GM19452 (cell line): ENCODE measurements at regions not wholly inside any gene's neighbourhood (a gene's known extent, or its start where the extent isn't known, plus 50 kb on each side); places are given as distances from the start of the nearest gene placed in this dataset.
"Not testable (repeated sequence)": the region's sequence is repeated elsewhere in the genome, so short reads cannot be mapped to it uniquely, and the experiment has no call there.

ENCODE experiments used
- ATAC-seq: cut with Tn5 transposase; IDR thresholded peaks from one replicate; pipeline ENCODE4 v1.9.1; 2021; ENCODE audit not compliant: unreplicated experiment

DNA sequence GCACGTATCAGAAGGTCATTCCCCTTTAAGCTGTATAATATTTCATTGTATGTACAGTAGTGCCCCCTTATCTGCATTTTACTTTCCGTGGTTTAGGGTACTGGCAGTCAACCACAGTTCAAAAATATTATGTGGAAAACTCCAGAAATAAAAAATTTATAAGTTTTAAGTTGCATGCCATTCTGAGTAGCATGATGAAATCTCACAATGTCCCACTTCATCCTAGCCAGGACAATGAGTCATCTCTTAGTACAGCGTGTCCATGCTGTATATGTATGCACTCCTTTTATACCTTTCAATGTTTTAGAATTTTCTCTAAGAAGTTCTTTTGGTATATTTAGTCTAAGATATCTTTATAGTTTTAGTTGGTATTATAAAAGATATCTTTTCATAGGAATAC, 115.0 kb upstream of the HAND1 start:
- no peak for ATAC-seq

DNA sequence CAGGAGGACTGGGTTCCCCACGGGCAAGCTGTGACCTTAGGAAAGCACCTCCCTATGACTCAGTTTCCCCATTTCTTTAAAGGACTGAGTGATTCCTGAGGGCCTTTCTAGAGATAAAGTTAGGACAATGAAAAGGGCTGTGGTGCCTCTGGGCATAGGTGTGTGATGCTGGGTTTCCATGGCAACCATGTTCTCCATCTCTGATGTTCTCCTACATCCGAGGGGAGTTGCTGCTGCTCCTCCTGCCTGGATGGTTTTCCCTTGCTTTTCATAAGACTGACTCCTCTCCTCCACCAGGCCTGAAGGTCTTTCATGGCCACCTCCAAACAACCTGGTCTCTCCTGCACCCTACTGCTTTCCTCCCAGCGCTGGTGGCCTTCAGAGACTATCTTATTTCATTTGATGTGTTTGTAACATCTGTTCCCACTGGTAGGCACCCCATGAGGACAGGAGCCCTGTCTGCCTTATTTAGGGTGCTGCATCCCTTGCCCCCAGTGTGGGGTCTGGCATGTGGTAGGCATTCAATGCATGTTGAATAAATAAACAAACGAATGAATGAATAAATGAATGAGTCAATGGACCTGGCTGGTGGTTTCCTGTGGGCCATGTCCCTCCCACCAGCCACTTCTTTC, 112.2 kb upstream of the HAND1 start:
- ATAC-seq = no peak

DNA sequence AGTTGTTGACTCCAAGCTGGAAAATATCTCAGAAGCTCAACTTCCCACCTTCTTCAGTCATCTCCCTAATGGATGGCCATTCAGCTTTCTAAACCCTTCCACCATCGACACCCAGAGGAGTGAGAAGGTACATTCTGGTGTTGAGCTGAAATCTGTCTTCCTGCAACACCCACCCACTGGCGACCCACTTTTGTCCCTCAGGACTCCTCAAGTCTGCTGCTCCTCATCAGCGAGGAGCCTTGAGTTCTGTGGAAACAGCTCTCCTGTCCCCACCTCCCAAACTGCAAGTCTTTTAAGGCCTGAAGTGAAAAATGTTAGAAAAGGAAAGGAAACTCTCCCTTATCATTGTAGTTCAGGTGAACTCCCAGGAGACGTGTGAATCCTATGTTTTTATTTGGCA, 111.5 kb upstream of the HAND1 start:
- ATAC-seq = no peak

DNA sequence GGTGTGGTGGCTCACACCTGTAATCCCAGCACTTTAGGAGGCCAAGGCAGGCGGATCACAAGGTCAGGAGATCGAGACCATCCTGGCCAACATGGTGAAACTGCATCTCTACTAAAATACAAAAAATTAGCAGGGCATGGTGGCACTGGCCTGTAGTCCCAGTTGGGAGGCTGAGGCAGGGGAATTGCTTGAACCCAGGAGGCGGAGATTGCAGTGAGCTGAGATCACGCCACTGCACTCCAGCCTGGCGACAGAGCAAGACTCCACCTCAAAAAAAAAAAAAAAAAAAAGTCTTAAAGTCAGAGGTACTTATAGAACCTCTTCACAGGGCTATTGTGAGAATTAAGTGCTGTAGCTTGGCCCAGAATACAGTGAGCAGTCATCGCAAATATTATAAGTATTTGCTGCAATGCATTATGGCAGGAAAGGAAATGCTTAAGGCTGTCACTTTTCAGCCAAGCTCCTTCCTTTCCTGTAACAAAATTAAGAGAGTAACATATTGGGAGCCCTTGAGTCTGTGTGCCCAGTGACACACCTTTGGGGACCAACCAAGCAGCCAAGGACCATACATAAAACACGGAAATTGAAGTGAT, 110.9 kb upstream of the HAND1 start:
- not testable (repeated sequence) for ATAC-seq

DNA sequence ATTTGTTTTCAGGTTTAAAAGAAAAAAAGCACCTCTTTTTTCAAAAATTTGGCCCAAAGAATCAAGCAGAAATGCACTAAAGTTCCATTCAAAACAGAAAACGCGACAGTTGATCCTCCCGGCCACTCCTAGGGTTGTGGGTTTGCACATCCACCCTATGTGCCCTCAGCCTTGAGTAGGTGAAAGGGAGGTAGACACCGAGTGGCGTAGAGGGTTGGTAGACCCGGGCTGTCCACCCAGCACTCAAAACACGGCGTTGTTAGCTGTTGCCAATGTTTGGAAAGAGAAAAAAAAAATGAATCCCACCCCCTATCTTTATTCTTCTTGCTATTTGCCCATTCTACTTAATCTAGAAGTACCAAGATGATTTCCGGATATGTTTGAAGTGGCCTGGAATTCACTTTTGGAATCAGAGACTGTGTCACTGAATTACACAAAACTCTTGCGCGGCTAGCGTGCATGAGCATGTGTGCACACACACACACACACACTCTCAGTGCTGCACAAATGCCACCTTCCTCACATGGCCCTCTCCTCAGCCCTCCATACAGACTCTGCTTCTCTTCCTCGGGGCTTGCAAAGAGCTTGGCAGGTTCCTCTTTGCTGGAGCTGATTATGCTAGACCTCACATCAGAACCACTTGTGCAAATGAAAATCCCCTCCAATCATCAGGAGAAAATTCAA, 110.2 kb upstream of the HAND1 start:
- no peak for ATAC-seq

DNA sequence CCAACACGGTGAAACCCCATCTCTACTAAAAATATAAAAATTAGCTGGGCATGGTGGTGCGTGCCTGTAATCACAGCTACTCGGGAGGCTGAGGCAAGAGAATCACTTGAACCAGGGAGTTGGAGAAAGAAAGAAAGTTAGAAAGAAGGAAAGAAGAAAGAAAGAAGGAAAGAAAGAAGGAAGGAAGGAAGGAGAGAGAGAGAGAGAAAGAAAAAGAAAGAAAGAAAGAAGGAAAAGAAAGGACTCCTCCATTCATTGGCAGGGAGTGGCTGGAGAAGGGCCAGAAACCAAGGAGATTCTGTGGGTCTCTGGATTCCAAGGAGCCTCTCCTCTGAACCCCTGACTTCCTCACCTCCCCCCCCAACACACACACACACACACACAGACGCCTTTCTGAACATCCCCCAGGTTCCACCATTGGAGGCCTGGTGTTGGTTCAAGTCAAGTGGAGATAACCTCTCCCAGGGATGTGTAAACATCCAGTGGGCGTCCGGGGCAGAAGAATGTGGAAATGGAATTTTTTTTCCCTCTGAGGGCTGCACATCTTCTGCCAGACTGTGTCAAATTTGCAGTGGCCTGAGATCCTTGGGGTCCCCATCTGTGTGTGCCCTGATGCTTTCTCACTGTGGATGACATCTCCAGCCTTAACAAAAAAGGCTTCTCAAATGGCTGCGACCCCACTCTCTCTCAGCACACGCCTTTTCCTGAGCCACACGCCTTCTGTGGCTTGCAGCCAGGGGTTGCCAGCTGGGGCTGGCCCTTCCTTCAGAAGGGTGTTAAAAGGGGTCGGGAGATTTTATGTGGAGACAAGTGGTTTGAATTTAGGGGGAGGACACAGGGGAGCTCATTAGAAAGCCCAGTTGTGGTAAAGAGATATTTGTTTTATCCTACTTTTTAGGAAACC, 109.3 kb upstream of the HAND1 start:
- no peak for ATAC-seq

DNA sequence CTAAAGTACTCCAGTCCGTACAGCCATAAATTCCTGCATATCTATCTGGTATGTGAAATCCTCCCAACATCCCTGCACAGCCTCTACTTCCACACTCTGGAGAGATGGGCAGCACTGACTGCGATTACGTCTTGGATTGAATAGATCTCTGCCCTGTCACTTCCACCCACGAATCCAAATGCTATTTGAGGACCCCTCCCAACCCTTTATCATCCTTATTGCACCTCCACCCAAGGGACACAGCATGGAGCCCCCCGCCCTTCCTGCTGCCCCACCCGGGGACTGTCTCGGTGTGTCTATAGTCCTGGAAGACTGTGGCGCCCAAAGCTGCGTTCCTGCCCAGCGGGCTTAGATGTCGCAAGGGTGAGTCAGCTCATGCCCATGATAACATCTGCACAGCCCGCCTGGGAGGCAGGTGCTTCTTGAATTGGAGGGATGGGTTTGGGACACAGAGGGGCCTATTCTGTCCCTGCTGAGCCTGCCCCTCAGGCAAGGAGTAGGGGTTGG, 105.7 kb upstream of the HAND1 start:
- no peak for ATAC-seq

DNA sequence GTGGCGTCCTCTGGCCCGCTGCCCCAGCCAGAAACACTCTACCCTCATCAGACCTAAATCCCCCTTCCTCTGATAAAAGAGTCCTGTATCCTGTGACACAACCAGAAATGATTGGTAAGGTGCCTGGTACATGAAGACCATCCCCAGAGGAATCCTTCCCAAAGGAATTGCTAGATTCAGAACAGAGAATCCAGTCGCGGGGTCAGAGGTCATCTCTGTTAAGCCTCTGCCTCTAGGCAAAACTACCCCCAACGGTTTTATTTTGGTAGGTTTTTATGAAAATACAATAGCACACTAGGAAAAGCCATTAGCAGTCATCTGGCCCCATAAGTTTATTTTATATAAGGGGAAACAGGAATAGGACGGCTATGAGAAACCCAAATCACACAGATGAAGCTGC, 102.4 kb upstream of the HAND1 start:
- ATAC-seq = no peak

DNA sequence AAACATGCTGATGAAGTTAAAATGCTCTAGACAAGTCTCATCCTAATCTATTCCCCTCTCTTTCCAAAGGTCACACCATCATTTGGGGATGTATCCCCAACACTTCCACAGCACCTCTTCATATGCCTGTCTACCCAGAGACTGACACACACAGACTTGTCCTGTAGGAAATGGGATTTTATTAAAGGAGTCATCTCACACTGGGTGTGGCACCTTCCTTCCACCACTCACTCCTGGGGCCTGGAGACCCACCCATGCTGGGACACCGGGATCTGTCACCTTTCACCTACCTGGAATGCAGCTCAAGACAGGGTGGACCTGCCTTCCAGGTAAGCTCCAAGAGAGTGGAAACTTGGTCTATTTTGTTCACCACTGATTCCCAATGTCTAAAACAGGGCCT, 99.4 kb upstream of the HAND1 start:
- ATAC-seq = no peak

DNA sequence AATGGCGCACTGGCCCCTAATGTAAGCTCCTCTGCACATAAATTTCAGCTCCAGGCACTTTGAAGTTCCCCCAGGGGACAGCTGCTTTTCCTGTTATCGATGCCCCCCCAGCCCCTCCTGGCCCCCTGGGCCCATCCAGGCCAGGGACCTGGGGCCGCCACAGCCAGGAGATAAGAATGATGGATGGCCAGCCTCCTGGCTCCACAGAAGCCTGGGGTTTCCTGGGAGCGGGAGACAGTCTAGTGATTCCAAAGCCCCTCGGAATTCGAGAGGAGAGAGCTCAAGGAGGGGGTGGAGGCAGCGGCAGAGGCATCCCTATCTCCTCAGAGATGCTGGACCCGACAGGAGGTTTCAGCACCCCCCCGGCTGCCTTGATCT, 98.4 kb upstream of the HAND1 start:
- ATAC-seq = no peak

DNA sequence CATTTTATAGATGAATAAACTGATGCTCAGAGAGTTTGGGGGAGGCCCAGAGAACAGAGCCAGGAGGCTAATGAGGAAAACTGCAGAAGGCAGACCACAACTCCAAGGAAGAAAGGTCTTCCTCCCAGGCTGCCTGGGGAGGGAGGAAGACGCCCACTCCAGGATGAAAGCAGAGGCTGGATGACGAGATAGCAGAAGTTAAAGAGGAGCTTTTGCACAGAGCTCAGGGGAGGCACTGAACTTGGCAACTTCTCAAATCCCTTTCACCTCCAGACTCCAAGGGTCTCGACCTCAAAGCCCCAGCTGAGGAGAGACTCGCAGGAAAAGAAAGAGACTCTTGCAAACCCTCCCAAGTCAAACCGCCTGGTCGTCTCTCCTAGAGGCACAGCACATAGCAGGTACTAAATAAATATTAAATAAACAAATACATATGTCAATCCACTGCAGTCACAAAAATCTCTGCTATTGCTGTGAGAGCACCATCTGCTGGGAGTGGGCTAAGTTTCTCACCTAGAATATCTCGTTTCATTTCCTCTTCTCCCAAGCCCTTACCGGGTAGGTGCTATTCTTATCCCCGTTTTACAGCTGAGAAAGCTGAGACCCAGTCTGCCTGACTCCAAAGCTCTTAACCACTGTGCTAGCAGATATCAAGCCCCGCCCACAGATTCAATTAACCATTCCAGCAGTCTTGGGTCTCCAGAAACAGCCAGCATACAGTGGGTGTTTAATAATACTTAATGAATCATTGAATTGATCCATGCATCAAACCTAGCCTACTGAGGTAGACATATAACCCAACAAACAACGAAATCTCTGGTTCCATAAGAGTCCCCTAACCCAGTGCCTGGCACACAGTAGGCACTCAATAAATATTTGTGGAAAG, 97.8 kb upstream of the HAND1 start:
- ATAC-seq = peak; percentile 89

DNA sequence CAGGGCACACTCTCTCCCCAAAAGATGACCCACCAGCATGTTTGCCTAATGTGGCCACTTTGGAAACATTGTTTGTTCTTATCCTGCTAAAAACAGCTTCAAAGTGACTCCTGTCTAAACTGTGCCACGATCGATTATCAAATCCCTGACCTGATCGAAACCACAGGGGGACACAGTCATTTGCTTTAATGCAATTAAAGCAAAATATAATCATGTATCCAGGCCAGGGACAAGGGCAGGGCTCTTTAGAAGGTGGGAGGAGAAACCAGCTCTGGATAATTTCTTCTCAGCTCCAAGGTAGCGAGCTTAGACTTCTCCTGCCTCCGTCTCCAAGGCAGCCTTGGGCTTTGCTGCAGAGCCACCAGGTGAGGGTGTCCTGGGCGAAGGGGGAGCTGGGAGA, 95.0 kb upstream of the HAND1 start:
- ATAC-seq = no peak

DNA sequence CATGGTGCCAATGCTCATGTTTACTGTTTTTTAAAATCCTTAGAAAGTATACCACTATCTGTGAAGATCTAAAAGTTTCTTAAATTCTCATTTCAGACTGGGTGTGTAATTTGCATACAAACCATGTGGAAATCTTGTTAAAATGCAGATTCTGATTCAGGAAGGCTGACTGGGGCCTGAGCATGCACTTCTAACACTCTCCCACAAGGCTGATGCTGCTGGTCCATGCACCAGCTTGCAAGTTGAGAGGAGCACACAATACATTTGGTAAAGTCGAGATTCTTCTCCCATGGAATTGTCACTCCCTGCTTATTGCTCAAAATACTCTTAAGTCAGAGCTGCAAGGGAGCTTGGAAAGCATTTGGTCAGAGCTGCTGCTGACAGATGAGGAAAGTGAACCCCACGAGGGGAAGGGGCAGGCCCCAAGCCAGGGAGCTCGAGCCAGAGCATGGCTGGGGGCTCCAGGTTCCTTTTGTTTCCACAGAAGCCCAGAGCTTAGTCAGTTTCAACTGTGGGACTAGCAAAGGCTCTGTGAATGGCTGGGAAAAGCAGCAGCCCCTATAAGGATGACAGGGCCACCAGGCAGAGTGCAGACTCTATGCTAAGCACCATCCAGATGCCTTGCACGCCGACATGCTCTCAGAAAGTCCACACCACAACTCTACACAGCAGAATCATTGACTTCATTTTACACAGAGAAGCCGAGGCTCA, 93.5 kb upstream of the HAND1 start:
- ATAC-seq = no peak

DNA sequence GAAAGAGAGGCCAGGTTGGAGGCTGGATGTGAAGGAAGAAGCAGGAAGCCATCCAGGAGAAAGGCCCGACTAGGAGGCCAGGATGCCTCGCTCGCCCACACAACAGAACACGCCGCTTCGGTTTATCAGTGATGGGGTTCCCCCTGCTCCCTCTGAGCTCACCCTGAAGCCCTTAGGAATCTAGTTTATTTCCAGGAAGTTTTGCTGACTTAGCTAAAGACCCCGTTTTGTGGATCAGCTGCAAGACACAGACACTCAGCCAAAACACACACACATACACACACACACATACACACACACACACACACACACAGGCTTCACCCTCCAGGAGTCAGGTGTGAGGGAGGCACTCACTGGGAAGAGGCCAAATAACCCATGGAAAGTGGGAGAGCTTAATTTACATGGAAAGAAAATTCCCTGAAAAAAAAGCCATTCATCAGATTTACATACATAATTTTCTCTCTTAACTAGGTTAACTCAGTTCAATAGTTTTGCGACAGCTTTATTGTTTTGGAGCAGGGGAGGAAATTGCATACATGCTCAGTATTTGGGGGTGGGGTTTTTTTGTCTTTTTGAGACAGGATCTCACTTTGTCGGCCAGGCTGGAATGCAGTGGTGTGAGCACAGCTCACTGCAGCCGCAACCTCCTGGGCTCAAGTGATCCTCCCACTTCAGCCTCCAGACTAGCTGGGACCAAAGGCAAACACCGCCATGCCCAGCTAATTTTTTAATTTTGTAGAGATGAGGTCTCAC, 92.7 kb upstream of the HAND1 start:
- no peak for ATAC-seq

DNA sequence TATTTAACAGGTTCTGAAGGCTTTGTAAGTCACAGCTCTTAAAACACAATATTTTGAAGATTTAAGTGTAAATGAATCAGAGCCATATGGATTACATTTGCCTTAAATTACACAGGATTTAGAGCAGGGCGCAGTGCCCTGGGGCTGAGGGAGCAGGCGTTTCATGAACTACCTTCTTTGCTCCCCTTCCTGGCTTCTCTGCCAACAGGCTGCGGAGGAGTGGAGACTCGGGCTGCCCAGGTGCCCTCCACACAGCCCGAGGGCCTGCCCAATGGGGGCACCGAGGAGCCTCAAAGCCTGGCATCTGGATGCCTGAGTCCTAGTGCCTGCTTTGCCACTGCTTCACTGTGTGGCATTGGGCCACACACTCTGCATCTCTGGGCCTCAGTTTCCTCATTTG, 90.6 kb upstream of the HAND1 start:
- ATAC-seq = no peak

DNA sequence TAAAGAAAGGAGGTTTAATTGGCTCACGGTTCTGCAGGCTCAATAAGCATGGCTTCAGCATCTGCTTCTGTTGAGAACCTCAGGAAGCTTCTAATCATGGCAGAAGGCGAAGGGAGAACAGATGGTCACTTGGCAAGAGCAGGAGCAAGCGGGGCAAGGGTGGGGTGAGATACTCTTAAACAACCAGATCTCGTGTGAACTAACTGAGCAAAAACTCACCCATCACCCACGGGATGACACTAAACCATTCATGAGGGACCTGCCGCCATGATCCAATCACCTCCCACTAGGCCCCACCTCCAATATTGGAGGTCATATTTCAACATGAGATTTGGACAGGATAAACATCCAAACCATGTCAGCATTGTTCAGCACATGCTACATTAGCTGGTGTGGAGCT, 89.1 kb upstream of the HAND1 start:
- ATAC-seq = no peak

DNA sequence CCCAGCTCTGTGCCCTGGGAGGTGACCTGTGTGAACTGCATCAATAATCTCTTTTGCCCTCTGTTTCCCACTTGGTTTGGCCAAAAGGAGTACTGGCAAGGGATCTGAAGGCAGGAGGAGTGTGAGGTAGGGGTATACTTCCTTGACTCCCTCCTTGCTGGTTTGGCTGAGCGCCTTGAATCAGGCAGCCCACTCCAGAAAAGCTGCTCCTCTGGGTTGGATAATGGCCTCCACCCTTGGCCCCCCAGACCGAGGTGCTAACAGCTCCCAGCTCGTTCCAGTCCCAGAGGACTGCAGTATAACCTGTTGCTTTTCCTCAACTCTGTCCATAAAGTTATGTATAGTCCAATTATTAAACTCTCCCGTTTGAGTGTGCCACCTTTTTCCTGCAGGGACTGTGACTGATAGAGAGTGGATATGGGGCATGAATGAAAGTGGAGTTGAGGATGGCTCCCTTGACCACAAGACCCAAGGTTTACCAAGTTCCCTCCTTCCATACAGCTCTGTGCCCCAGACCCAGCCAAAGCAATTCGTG, 88.2 kb upstream of the HAND1 start:
- no peak for ATAC-seq

DNA sequence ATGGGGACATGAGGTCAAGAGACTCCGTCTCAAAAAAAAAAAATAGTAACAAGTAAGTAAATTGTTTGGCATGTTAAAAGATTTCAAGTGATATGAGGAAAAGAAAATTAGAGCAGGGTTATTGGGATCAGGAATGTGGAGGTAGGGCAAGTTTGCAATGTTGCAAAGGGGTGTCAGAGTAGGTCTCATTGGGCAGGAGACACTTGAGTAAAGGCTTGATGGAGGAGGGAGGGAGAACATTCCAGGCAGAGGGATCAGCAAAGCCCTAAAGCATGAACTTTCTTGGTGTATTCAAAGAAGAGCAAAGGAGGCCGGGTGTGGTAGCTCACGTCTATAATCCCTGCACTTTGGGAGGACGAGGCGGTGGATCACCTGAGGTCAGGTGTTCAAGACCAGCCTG, 87.1 kb upstream of the HAND1 start:
- ATAC-seq = no peak
